ENCODE measurements at regions not wholly inside any gene's neighbourhood (a gene's known extent, or its start where the extent isn't known, plus 50 kb on each side); places are given as distances from the start of the nearest gene placed in this dataset.
"Not testable (repeated sequence)": the region's sequence is repeated elsewhere in the genome, so short reads cannot be mapped to it uniquely, and the experiment has no call there.

DNA sequence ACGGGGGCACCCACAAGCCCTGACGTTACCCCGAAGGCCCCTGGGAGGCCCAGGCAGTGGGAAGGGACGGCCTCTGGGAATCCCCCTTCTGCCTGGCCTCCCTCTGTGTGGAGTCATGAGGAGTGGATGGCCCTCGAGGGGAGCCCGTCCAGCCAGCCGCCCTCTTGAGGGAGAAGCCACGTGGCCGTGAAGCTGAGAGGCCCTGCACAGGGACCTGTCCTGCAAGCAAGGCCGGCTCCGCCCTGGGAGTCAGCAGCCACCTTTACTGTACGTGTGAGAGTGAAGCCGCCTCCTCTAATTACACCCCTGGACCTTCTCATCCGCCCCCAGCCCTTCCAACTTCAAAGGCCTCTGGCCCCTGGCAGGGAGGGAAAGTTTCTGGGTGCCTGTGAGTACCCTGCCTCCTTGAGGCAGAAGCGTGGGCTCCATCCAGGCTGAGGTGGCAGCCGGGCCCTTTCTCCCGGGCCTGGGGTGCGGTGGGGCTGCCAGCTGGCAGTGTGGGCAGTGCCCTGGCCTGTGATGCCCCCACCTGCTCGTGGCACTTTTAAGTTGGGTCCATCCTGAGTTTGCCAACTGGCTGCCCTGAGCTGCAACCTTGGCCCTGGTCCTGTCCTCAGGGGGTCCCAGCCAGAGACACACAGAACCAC is 55.9 kb upstream of the EGFL7 start:
- TF ChIP-seq, protein P1, sequence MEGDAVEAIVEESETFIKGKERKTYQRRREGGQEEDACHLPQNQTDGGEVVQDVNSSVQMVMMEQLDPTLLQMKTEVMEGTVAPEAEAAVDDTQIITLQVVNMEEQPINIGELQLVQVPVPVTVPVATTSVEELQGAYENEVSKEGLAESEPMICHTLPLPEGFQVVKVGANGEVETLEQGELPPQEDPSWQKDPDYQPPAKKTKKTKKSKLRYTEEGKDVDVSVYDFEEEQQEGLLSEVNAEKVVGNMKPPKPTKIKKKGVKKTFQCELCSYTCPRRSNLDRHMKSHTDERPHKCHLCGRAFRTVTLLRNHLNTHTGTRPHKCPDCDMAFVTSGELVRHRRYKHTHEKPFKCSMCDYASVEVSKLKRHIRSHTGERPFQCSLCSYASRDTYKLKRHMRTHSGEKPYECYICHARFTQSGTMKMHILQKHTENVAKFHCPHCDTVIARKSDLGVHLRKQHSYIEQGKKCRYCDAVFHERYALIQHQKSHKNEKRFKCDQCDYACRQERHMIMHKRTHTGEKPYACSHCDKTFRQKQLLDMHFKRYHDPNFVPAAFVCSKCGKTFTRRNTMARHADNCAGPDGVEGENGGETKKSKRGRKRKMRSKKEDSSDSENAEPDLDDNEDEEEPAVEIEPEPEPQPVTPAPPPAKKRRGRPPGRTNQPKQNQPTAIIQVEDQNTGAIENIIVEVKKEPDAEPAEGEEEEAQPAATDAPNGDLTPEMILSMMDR (IDR thresholded peaks at IDR 0.05; ENCODE audit: extremely low read depth, missing control alignments): no peak
- peak; percentile 49 for DNase-seq (ENCODE audit: low spot score)

DNA sequence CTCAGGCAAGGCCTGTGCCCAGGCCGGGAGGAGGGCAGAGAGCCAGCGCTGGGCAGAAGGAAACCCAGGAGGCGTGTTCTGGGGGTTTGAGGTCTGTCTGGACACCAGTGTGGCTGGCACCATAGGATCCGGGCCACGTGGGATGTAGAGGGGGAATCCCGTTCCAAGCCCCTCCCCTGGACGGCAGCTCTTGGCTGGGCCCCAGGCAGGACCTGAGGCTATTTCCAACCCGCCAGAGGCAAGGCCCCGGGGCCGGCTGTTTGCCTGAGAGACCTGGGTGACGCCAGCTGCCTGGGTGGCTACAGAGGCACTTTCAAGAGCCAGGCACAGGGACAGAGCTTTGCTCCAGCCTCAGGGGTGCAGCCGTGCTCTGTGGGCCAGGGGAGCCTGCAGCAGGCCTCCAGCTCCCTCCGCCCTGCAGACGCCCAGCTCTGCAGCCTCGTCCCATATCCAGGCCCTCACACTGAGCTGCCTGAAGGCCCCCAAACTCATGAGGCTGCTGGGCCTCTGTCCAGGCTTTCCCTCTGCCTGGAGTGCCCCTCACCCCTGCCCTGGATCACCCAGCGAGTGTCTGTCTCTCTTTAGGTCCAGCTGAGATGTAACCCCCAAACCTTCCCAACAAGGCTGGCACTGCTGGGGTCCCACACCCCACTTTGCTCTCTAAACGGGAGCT is 56.6 kb upstream of the EGFL7 start:
- TF ChIP-seq, protein P1 (IDR thresholded peaks at IDR 0.05; ENCODE audit: extremely low read depth, missing control alignments): no peak
- DNase-seq (ENCODE audit: low spot score): peak; percentile 36

DNA sequence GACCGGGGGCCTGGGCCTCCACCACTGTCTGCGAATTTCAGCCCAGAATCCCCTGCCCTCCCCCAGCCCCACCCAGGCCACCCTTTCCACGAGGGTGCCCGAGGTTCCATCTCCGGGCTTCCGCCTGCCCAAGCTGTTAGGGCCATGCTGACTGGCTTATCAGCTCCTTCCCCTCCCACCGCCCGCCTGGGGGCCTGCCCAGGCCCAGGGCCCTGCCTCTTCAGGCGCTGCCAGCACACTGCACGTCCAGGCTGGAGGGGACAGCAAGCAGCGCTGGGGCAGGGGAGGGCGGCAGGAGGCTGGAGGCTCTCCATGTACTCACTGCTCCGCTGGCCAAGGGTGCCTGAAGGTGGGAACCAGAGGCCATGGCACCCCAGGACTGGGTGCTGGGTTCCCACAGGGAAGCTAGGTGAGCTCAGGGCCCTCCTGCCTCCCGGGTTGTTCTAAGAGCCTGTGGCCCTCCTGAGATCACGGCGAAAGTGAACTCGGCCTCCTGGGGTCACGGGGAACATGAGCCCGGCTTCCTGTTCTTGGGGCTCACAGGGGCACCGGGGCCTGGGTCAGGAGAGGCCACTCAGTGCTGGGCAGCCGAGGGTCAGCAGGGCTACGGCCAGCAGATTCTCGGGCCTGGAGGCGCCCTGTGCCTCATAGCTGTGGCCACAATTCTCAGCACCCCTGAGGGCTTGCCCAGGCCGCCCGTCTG is 57.7 kb upstream of the EGFL7 start:
- peak; percentile 43 for DNase-seq (ENCODE audit: low spot score)
- TF ChIP-seq, protein P1 (IDR thresholded peaks at IDR 0.05; ENCODE audit: extremely low read depth, missing control alignments): no peak

DNA sequence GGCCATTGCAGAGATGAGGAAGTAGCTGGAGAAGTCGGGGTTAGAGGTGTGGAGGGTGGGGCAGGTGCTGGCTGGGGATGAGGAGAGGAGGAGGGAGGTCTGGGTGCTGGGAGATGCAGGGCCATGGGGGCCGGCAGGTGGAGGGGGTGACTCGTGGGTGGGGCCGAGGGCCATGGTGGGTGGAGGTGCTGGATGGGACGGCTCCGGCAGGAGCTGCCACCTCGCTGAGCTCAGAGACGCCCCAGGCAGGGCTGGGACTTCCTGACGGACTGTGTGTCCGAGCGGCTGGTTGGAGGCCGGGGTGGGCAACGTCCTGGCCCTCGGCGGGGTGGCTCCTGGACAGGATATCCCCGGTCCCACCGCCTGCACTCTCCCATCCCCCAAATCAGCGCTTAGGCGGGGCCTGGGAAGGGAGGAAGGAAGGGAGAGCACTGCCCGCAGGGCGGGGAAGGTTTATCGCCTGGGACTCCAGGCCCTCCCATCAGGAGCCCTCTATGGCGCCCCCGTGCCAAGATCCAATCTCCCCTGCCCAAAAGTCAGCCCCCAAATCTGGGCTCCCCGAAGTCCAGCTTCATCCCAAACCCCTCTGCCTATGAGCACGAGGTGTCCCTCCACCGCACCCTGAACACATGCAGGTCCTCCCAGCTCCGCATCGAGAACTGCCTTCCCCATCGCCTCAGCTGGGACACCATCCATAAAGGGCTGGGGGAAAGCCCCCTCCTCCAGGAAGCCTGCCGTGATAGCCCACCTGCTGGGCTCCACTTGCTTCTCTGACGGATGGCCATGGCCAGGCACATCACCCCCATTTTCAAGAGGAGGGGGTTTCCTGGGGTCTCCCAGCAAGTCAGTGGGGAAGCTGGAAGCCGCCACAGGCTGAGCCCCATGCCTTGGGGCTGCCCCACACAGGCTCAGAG is 58.3 kb upstream of the NOTCH1 start:
- DNase-seq (ENCODE audit: low spot score): peak; percentile 48
- TF ChIP-seq, protein P1 (IDR thresholded peaks at IDR 0.05; ENCODE audit: extremely low read depth, missing control alignments): no peak

DNA sequence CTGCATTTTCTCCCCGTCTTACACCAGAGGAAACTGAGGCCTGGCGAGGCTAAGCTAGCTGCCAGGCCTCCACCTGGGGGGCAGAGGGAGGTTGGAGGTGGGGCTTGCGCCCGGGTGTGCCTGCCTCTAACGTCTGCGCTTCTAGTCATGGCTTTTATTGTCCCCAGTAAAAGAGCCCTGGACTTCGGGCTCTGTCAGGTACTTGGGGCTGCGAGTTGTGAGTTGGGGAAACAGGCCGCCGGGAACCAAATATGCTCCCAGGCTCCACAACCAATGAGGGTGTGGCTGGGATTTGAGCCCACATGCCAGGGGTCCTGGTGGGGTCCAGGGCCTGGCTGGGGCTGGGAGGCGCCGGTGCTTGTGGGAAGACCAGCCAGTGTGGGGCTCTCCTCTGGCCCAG is 57.4 kb upstream of the NOTCH1 start:
- DNase-seq (ENCODE audit: low spot score): no peak
- TF ChIP-seq, protein P1 (IDR thresholded peaks at IDR 0.05; ENCODE audit: extremely low read depth, missing control alignments): no peak

DNA sequence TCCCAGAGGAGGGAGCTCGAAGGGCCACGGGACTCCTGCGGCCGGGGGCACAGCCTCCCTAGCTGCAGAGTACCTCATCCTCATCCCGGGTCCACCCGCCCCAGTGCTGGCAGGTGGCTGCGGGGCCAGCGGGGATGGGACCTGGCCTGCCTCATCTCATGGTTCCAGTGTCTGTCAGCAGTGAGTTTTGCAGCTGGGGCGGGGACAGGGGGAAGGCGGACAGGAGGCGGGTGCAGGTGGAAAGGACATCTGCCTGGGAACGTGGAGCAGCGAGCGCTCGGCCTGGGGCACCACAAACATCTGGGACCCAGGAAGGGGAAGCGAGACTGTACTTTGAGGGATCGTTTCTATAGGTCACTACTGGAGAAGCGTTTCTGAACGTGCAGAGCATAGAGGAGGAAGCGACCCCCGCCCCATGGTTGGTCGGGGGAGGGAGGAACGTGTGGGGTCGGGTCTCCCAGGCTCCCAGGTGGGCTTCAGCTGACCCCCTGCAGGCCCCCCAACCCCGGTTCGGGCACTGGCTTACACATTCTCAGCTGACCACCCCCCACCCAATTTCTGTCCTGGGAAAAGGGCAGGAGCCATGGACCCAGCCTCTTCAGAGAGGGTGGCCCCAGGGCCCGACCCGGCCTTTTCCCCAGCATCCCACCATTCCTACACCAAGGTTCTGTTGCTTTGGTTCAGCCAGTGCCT is 56.5 kb upstream of the NOTCH1 start:
- DNase-seq (ENCODE audit: low spot score): peak; percentile 39
- TF ChIP-seq, protein P1 (IDR thresholded peaks at IDR 0.05; ENCODE audit: extremely low read depth, missing control alignments): no peak

DNA sequence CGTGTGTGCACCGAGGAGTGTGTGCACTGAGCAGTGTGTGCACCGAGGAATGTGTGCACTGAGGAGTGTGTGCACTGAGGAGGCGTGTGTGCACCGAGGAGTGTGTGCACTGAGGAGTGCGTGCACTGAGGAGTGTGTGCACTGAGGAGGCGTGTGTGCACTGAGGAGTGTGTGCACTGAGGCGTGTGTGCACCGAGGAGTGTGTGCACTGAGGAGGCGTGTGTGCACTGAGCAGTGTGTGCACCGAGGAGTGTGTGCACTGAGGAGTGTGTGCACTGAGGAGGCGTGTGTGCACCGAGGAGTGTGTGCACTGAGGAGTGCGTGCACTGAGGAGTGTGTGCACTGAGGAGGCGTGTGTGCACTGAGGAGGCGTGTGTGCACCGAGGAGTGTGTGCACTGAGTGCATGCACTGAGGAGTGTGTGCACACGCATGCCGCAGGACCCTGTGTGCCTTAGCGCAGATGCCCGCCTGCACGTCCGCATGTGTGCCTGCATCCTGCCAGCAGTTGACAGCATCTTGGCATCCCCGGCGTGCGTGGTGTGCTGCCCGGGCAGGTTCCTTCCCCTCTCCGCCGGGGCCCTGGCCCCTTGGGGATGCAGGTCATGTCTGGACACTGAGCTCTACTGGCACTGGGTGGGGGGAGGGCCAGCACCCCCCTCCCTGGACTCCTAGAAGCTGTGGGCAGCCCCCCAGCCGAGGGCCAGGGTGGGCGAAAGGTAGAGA is 55.6 kb upstream of the NOTCH1 start:
- DNase-seq (ENCODE audit: low spot score): not testable (repeated sequence)
